NCI-H2029 treated with DMSO at 0.1 percent for 48 hours (cell line): ENCODE measurements at regions not wholly inside any gene's neighbourhood (a gene's known extent, or its start where the extent isn't known, plus 50 kb on each side); places are given as distances from the start of the nearest gene placed in this dataset.

Experiments used
- DNase-seq: peaks from one replicate; lab custom pipeline; 2025; lab: John Stamatoyannopoulos, UW

GRCh38 chr17:71276079-71276478 lies 844.7 kb upstream of the SOX9 start:
- no peak for DNase-seq

DNA sequence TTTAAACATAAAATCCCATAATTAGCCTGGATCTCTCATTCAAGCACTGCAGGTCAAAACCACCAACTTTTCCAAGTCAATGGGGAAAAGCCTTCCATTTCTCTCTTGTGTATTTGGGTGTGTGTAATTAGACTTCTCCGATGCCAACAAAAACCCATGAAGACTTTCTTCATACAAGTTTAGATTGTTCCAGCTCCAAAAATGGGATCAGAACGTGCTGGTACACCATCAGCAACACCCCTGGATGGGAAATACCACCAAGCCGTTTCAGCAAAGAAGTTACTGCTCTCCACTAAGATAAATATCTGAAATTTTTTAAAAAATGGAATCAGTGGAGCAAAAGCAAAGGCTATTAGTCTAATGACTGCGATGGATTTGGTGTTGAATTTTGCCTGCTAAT lies 837.3 kb upstream of the SOX9 start:
- no peak for DNase-seq

GRCh38 chr17:71284032-71284755 lies 836.6 kb upstream of the SOX9 start:
- DNase-seq = no peak

GRCh38 chr17:71286625-71287024 lies 834.2 kb upstream of the SOX9 start:
- no peak for DNase-seq

- peak; percentile 38 for DNase-seq
These were observed 833.6 kb upstream of the SOX9 start for GRCh38 chr17:71287071-71287823.

DNA sequence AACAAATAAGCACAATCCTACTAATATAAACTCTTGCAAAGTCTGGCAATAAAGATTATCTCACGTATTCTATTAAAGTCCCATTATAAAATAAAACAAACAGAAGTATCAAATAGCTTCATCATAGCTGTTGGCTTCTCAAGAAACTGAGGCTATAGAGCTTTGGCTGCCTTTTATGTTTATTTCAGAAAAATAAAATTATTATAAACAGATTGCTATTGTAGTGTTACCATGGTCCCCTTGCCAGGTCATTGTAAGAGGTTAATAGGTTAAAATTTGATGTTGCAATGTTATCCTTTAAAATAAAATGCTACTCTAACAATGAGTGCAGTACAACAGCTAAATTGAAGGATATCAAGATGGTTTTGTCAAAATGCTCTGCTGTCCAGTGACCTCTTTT lies 828.8 kb upstream of the SOX9 start:
- DNase-seq = no peak

DNA sequence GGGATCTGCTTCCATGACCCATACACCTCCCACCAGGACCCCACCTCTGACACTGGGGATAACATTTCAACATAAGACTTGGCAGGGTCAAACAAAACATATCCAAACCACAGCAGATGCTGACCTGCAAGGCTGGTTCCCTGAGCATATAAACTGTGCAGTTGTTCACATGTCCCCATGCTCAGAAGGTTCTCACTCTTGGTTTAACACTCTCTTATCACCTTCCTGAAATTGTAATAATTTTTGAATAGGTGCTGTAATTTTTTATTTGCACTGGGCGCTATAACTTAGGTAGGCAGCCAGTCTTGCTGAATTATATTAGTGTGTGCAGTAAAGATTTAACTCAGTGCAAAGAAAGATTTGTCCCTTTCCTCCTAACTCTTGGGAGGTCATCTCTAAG lies 824.8 kb upstream of the SOX9 start:
- no peak for DNase-seq

GRCh38 chr17:71301063-71301462 lies 819.8 kb upstream of the SOX9 start:
- no peak for DNase-seq

- DNase-seq = no peak
These were observed 817.9 kb upstream of the SOX9 start for GRCh38 chr17:71302721-71303549.

DNA sequence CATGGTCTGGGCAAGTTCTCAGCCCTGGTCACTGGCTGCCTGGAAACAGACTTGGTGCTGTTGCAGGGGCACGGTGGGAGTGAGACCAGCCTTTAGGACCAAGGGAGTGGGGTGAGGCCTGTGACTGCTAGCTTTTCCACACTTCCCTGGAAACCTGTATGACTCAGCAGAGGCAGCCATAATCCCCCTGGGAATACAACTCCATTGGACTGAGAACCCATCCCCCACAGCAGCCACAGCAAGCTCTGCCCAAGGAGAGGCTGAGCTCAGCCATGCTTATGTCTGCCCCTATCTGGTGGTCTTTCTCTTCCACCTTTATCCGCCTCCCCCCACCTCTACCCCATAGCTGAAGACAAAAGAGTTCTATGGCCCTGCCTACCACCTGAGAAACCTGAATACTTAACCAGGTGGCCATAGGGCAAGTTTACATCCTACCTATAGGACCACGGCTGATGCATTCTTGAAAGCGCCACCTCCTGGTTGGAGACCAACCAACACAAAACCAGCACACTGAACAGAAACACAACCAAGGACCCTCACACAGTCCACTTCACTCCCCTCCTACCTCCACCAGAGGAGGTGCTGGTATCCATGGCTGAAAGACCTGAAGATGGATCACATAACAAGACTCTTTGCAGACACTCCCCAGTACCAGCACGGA lies 816.2 kb upstream of the SOX9 start:
- DNase-seq = no peak

- DNase-seq = no peak
These were observed 807.0 kb upstream of the SOX9 start for GRCh38 chr17:71313866-71314265.

- no peak for DNase-seq
These were observed 805.3 kb upstream of the SOX9 start for GRCh38 chr17:71315568-71315967.

DNA sequence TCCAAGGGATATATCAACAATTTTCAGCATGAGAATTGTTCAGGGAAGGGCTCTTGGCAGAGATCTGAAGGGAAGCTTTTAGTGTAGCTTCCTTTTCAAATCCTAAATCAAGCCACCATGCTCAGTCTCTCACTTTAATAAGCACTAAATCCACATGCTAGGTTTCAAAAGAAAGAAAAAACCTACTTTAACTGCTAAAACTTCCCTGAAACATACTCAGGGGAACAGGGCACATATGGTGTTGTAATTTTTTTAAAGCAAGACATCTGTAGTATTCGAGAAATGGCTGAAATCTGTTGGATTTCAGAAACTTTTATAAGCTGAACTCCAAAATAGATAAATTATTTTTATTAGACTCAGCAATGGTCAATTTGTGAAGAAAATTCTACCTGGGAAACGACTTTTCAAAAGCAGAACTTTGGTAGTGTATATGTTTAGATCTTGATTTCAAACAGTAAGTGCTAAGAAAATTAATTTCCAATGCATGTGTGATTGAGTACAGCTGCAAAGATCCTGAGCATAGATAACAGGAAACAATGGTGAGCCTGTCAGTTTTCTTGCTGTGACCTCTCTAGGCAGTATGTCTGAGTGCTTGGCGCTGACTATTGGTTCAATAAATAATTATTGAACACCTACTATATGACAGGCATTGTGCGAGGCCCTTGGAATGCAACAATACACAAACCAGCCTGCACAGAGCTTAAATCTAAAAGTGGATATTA lies 804.5 kb upstream of the SOX9 start:
- DNase-seq = no peak

GRCh38 chr17:71320009-71320796 lies 800.6 kb upstream of the SOX9 start:
- no peak for DNase-seq

GRCh38 chr17:71325117-71325516 lies 795.7 kb upstream of the SOX9 start:
- DNase-seq = no peak

DNA sequence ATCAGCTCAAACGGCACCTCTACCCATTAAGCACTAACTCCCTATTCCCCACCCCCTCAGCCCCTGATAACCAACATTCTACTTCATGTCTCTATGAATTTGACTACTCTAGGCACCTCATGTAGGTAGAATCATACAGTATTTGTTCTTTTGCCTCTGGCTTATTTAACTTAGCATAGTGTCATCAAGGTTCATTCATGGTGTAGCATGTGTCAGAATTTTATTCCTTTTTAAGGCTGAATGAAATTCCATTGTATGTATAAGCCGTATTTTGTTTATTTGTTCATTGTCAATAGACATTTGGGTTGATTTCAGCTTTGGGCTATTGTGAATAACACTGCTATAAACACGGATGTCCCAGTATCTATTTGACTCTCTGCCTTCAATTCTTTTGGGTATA lies 794.9 kb upstream of the SOX9 start:
- DNase-seq = no peak

DNA sequence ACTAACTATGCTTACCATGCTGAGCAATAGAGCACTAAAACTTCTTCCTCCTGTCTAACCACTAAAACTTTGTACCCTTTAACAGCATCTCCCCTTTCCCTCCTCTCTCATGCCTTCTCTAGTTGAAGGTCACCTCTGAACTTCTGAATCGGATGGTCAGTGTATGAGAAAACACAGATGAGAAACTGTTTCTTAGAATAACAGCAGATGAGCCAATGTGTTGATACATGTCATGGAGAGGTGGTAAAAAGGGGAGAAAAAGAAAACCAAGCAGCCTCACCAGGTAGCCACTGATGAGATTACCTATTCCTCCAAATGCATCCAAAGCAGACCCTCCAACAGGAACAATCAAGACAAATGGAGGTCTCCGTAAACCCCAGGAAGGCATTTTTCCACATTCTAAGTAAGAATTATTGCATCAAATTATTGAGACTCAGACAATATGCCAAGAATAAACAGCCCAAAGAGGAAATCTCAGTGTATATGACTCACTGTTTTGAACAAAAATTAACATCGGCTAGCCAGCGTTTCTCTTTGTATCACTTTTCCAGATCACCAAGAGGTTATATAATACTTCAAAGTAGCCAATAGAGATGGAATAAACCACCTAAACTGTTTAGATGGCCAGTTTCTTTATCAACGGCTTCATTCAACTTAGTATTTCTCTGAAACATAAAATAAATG lies 793.3 kb upstream of the SOX9 start:
- no peak for DNase-seq

GRCh38 chr17:71329310-71330098 lies 791.3 kb upstream of the SOX9 start:
- peak; percentile 66 for DNase-seq

DNA sequence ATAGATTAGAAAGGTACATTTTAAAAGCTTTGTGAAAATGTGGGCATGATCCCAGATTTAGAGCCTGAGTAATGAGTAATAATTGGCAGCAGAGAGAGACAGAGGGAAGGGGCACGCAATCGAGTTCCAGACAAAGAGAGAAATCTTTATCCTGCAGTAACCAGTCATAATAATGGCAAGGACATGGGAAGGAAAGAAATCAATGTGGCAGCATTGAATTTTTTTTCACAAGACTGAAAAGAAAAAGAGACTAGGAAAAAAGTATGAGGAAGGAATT lies 790.8 kb upstream of the SOX9 start:
- DNase-seq = no peak
